ENCODE measurements at regions not wholly inside any gene's neighbourhood (a gene's known extent, or its start where the extent isn't known, plus 50 kb on each side); places are given as distances from the start of the nearest gene placed in this dataset.
A peak's percentile ranks its signal among the peaks of the same experiment; 100 is the strongest.
"Not testable (repeated sequence)": the region's sequence is repeated elsewhere in the genome, so short reads cannot be mapped to it uniquely, and the experiment has no call there.

DNA sequence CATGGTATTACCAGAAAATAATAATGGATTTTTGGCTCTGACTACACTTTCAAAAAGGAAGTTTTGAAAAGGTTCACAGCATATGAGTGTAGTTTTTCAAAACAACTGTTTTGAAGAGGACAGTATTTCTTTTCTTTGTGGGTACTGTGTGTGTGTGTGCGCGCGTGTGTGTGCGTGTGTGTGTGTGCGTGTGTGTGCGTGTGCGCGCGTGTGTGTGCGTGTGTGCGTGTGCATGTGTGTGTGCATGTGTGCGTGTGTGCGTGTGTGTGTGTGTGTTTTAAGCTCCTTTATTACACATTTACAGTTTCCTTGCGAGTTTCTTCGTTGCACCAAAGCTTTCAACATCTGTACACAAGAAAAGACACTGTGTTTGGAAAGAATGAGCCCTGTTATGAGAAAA lies 755.4 kb downstream of the SH3BGRL start:
- no peak overlapping the region for H2AFZ ChIP-seq
- BruUV-seq (replicated peaks) = no TSS peak
- TF ChIP-seq CTCF (conservative IDR thresholded peaks at IDR 0.05) (no peak), EZH2 (IDR thresholded peaks at IDR 0.05; ENCODE audit: low read depth) (no peak)
- H3F3A ChIP-seq (ENCODE audit: insufficient read depth, low read depth) = no peaks in the 10 kb centered on the region
- no peaks in the 10 kb centered on the region for H4K20me1 ChIP-seq (ENCODE audit: insufficient read depth)
- no peak overlapping the region for H3K4me2 ChIP-seq
- no peaks in the 10 kb centered on the region for H3K9me2 ChIP-seq (ENCODE audit: insufficient read depth)
- CTCF ChIA-PET = no interaction called here
- no peaks in the 10 kb centered on the region for H3K9me3 ChIP-seq (ENCODE audit: insufficient read depth, low read depth)
- intact Hi-C loops (cut with micrococcal nuclease; ENCODE audit: unreplicated experiment) = loop anchor here (5.0 kb wide), 1 partner anchor 1680 kb away; no protein-coding TSS in a partner anchor
- POLR2A ChIA-PET (ENCODE audit: unreplicated experiment) = no interaction called here
- no peaks in the 10 kb centered on the region for H3K27me3 ChIP-seq (ENCODE audit: insufficient read depth, low read depth)
- no peaks in the 10 kb centered on the region for H3K4me1 ChIP-seq (replicated peaks; ENCODE audit: insufficient read depth)
- no peaks in the 10 kb centered on the region for H3K36me3 ChIP-seq (ENCODE audit: low read depth)
- no peak overlapping the region for H3K4me3 ChIP-seq
- no peak overlapping the region for H3K27ac ChIP-seq
- DNase-seq = no peak
- H3K79me2 ChIP-seq (ENCODE audit: low read depth) = no peaks in the 10 kb centered on the region

- no peak overlapping the region for H3K4me2 ChIP-seq
- ChIA-PET CTCF (no interaction called here), POLR2A (ENCODE audit: unreplicated experiment) (no interaction called here)
- BruUV-seq (replicated peaks) = no TSS peak
- TF ChIP-seq CTCF (conservative IDR thresholded peaks at IDR 0.05) (peak; percentile 47; the same call in 1 of the 2 replicates), EZH2 (IDR thresholded peaks at IDR 0.05; ENCODE audit: low read depth) (no peak)
- DNase-seq = no peak
- H3K27ac ChIP-seq = no peak overlapping the region
- no peaks in the 10 kb centered on the region for H3F3A ChIP-seq (ENCODE audit: insufficient read depth, low read depth)
- no peak overlapping the region for H2AFZ ChIP-seq
- H3K4me1 ChIP-seq (replicated peaks; ENCODE audit: insufficient read depth) = no peaks in the 10 kb centered on the region
- H3K79me2 ChIP-seq (ENCODE audit: low read depth) = no peaks in the 10 kb centered on the region
- H4K20me1 ChIP-seq (ENCODE audit: insufficient read depth) = no peaks in the 10 kb centered on the region
- H3K9me3 ChIP-seq (ENCODE audit: insufficient read depth, low read depth) = no peaks in the 10 kb centered on the region
- no peaks in the 10 kb centered on the region for H3K27me3 ChIP-seq (ENCODE audit: insufficient read depth, low read depth)
- no peaks in the 10 kb centered on the region for H3K9me2 ChIP-seq (ENCODE audit: insufficient read depth)
- intact Hi-C loops (cut with micrococcal nuclease; ENCODE audit: unreplicated experiment) = loop anchor here (5.0 kb wide), 1 partner anchor 1679 kb away; no protein-coding TSS in a partner anchor
- H3K36me3 ChIP-seq (ENCODE audit: low read depth) = no peaks in the 10 kb centered on the region
- no peak overlapping the region for H3K4me3 ChIP-seq
Measured at GRCh38 chrX:81957900-81958545, 756.1 kb downstream of the SH3BGRL start.

DNA sequence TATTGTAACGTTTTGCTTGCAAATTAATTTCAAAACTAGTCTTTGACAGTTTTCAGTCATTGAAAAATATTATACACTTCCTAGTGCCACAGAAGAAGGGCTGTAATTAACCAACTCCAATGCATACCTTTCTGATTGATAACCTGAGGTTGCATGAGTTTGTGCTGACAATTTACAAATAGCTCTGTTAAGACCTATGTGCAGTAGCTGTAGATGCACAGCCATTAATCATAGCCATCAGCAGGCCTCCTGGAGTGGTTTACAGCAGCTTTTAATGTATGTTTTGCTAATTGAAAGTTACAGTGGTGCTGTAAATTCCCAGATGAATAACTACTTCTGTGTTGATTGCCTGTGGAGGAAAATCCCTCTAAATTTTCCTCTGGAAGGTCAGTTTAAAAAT lies 758.1 kb downstream of the SH3BGRL start:
- Histone ChIP-seq H3K27ac (no peak overlapping the region), H3K79me2 (ENCODE audit: low read depth) (no peaks in the 10 kb centered on the region)
- CTCF ChIA-PET = no interaction called here

GRCh38 chrX:81974413-81974812 lies 772.5 kb downstream of the SH3BGRL start:
- H3K4me1 ChIP-seq (replicated peaks; ENCODE audit: insufficient read depth); H3F3A ChIP-seq (ENCODE audit: insufficient read depth, low read depth); CTCF ChIA-PET; H3K4me3 ChIP-seq; H3K36me3 ChIP-seq (ENCODE audit: low read depth); BruUV-seq (replicated peaks); intact Hi-C loops (cut with micrococcal nuclease; ENCODE audit: unreplicated experiment); H4K20me1 ChIP-seq (ENCODE audit: insufficient read depth); DNase-seq; H3K9me3 ChIP-seq (ENCODE audit: insufficient read depth, low read depth); H3K79me2 ChIP-seq (ENCODE audit: low read depth); H2AFZ ChIP-seq; H3K27me3 ChIP-seq (ENCODE audit: insufficient read depth, low read depth); POLR2A ChIA-PET (ENCODE audit: unreplicated experiment); H3K27ac ChIP-seq; H3K4me2 ChIP-seq; H3K9me2 ChIP-seq (ENCODE audit: insufficient read depth): not testable (repeated sequence)

More for the DNA sequence above, 758.1 kb downstream of the SH3BGRL start:
- Histone ChIP-seq H3K27me3 (ENCODE audit: insufficient read depth, low read depth) (no peaks in the 10 kb centered on the region), H3K9me2 (ENCODE audit: insufficient read depth) (no peaks in the 10 kb centered on the region), H3K4me3 (no peak overlapping the region), H3F3A (ENCODE audit: insufficient read depth, low read depth) (no peaks in the 10 kb centered on the region), H4K20me1 (ENCODE audit: insufficient read depth) (no peaks in the 10 kb centered on the region), H3K4me2 (no peak overlapping the region), H3K4me1 (replicated peaks; ENCODE audit: insufficient read depth) (no peaks in the 10 kb centered on the region), H3K9me3 (ENCODE audit: insufficient read depth, low read depth) (no peaks in the 10 kb centered on the region), H3K36me3 (ENCODE audit: low read depth) (no peaks in the 10 kb centered on the region), H2AFZ (no peak overlapping the region)
- TF ChIP-seq CTCF (conservative IDR thresholded peaks at IDR 0.05) (no peak), EZH2 (IDR thresholded peaks at IDR 0.05; ENCODE audit: low read depth) (no peak)
- intact Hi-C loops (cut with micrococcal nuclease; ENCODE audit: unreplicated experiment) = loop anchor here (5.0 kb wide), 1 partner anchor 1677 kb away; no protein-coding TSS in a partner anchor
- DNase-seq = no peak
- no TSS peak for BruUV-seq (replicated peaks)
- POLR2A ChIA-PET (ENCODE audit: unreplicated experiment) = no interaction called here

Data from PC-9 (cell line).